Liver (tissue), 8 donors: ENCODE measurements at regions not wholly inside any gene's neighbourhood (a gene's known extent, or its start where the extent isn't known, plus 50 kb on each side); places are given as distances from the start of the nearest gene placed in this dataset.

Source experiments
- DNase-seq: peaks from one replicate; pipeline ENCODE4 v3.0.0-alpha.2; 2017; ENCODE audit warnings: low spot score
- H3K27ac ChIP-seq, 2 donors: one replicate each; pipeline ENCODE4 v1.7.0; 2013; ENCODE audit warnings: inconsistent platforms in 2 of 2, low read length in 2 of 2, control low read depth in 1 of 2, low read depth in 1 of 2, mild to moderate bottlenecking in 1 of 2
- H3K27me3 ChIP-seq, 4 donors: one replicate each; pipeline versions ENCODE4 v1.6.1 to v1.7.0; 2013; ENCODE audit warnings: low read length in 3 of 4, inconsistent platforms in 1 of 4, mild to moderate bottlenecking in 1 of 4, moderate library complexity in 1 of 4; ENCODE audit not compliant: control insufficient read depth in 4 of 4, insufficient read depth in 4 of 4
- H3K36me3 ChIP-seq, 4 donors: one replicate each; pipeline versions ENCODE4 v1.6.1 to v1.7.0; 2013; ENCODE audit warnings: low read length in 3 of 4, mild to moderate bottlenecking in 3 of 4, low read depth in 1 of 4, moderate library complexity in 1 of 4; ENCODE audit not compliant: control insufficient read depth in 4 of 4, insufficient read depth in 3 of 4
- H3K4me1 ChIP-seq, 4 donors: one replicate each; pipeline versions ENCODE4 v1.6.1 to v1.7.0; 2013; ENCODE audit warnings: low read length in 3 of 4, mild to moderate bottlenecking in 3 of 4, moderate library complexity in 1 of 4; ENCODE audit not compliant: control insufficient read depth in 4 of 4, insufficient read depth in 4 of 4
- H3K4me3 ChIP-seq, 3 donors: one replicate each; pipeline versions ENCODE4 v1.6.1 to v1.7.0; 2013; ENCODE audit warnings: low read length in 3 of 3, control low read depth in 1 of 3, low read depth in 1 of 3, mild to moderate bottlenecking in 1 of 3
- H3K9ac ChIP-seq, 2 donors: one replicate each; pipeline ENCODE4 v1.7.0; 2013; ENCODE audit warnings: low read length in 2 of 2, mild to moderate bottlenecking in 2 of 2, moderate library complexity in 2 of 2, control low read depth in 1 of 2, low read depth in 1 of 2
- H3K9me3 ChIP-seq, 4 donors: one replicate each; pipeline versions ENCODE4 v1.6.1 to v1.7.0; 2013; ENCODE audit warnings: low read length in 3 of 4; ENCODE audit not compliant: control insufficient read depth in 4 of 4
- ATF3 ChIP-seq: IDR thresholded peaks from 2 replicates; pipeline ENCODE4 v1.6.1; 2016; ENCODE audit warnings: antibody characterized with exemption
- CTCF ChIP-seq: fragments of 150-350 bp; IDR thresholded peaks from 2 replicates; pipeline ENCODE4 v1.5.1; 2017; ENCODE audit warnings: improper control_type of control experiment, low read depth, low read length; ENCODE audit not compliant: missing input control
- EGR1 ChIP-seq, 2 donors: IDR thresholded peaks; 2 replicates each; pipeline ENCODE4 v1.6.1; 2016 to 2018; ENCODE audit warnings: antibody characterized with exemption in 2 of 2, low read depth in 2 of 2
- GABPA ChIP-seq, 2 donors: IDR thresholded peaks in 1 of 2; conservative IDR thresholded peaks in 1 of 2; 2 replicates each; pipeline ENCODE4 v1.6.1; 2016; ENCODE audit warnings: antibody characterized with exemption in 2 of 2, mild to moderate bottlenecking in 1 of 2, moderate library complexity in 1 of 2
- HNF4G ChIP-seq: IDR thresholded peaks from 2 replicates; pipeline ENCODE4 v1.6.1; 2016; ENCODE audit warnings: antibody characterized with exemption
- MAX ChIP-seq: IDR thresholded peaks from 2 replicates; pipeline ENCODE4 v1.6.1; 2016; ENCODE audit warnings: antibody characterized with exemption
- REST ChIP-seq: IDR thresholded peaks from 2 replicates; pipeline ENCODE4 v1.6.1; 2016; ENCODE audit warnings: antibody characterized with exemption, mild to moderate bottlenecking
- SP1 ChIP-seq: IDR thresholded peaks from 2 replicates; pipeline ENCODE4 v1.6.1; 2018; ENCODE audit warnings: antibody characterized with exemption, mild to moderate bottlenecking
- TAF1 ChIP-seq: conservative IDR thresholded peaks from 2 replicates; pipeline ENCODE4 v1.6.1; 2016; ENCODE audit warnings: antibody characterized with exemption, mild to moderate bottlenecking
- YY1 ChIP-seq: IDR thresholded peaks from 2 replicates; pipeline ENCODE4 v1.6.1; 2016; ENCODE audit warnings: antibody characterized with exemption, mild to moderate bottlenecking
- ZBTB33 ChIP-seq: IDR thresholded peaks from 2 replicates; pipeline ENCODE4 v1.6.1; 2016; ENCODE audit warnings: antibody characterized with exemption
- WGBS: extraction: QIAGEN DNeasy Blood & Tissue Kit; methylation state at CpG from one replicate; pipeline ENCODE4 v1.1.7; 2013; 5-methylcytosine and 5-hydroxymethylcytosine counted together
- donor health status: healthy.
- donor health status: healthy.
- donor health status: healthy.
- donor health status: healthy.
- donor health status: healthy.

- TF ChIP-seq CTCF: no peak
Observed at GRCh38 chr6:159595173-159595572, 97.9 kb downstream of the SOD2 start (continued).

GRCh38 chr6:159594750-159595117, 98.3 kb downstream of the SOD2 start:
- Histone ChIP-seq H3K9ac (no peak overlapping the region), H3K9me3 (no peaks in the 10 kb centered on the region), H3K4me1 (peaks cover 0 to 3% (median 0%) of the 10 kb centered on the region in 4 donors), H3K27me3 (no peaks in the 10 kb centered on the region), H3K36me3 (no peaks in the 10 kb centered on the region), H3K4me3 (no peak overlapping the region), H3K27ac (no peak overlapping the region)
- no peak for DNase-seq
- WGBS: 88% methylated on average over 1 of the region's 1 CpG
- no peak for TF ChIP-seq HNF4G
- no peak for TF ChIP-seq ATF3

- H3K4me1 ChIP-seq: peaks cover 0 to 3% (median 0%) of the 10 kb centered on the region in 4 donors
- no peaks in the 10 kb centered on the region for H3K9me3 ChIP-seq
- WGBS: 90% methylated on average over 7 of the region's 7 CpGs
- H3K4me3 ChIP-seq: no peak overlapping the region
- H3K9ac ChIP-seq: no peak overlapping the region
- TF ChIP-seq GABPA (IDR thresholded peaks at IDR 0.05 in 1 of 2, conservative IDR thresholded peaks at IDR 0.05 in 1 of 2): no peak
- no peak for TF ChIP-seq ZBTB33
- TF ChIP-seq ATF3: no peak
- no peak for TF ChIP-seq SP1
- no peak for TF ChIP-seq MAX
- TF ChIP-seq EGR1 (IDR thresholded peaks at IDR 0.05; ENCODE audit: low read depth in 2 of 2): no peak
- TF ChIP-seq TAF1: no peak
- no peak for TF ChIP-seq YY1
- no peak for TF ChIP-seq REST
- H3K36me3 ChIP-seq: no peaks in the 10 kb centered on the region
- no peak overlapping the region for H3K27ac ChIP-seq
- no peak for DNase-seq
- H3K27me3 ChIP-seq: no peaks in the 10 kb centered on the region
Observed at GRCh38 chr6:159594106-159594749, 98.8 kb downstream of the SOD2 start.
